ENCODE measurements at regions not wholly inside any gene's neighbourhood (a gene's known extent, or its start where the extent isn't known, plus 50 kb on each side); places are given as distances from the start of the nearest gene placed in this dataset.
"Not testable (repeated sequence)": the region's sequence is repeated elsewhere in the genome, so short reads cannot be mapped to it uniquely, and the experiment has no call there.

GRCh38 chrX:121389976-121390714 lies 342.7 kb downstream of the GLUD2 start:
- Histone ChIP-seq H3K27ac (no peak overlapping the region), H3K9me3 (no peaks in the 10 kb centered on the region), H3K36me3 (no peaks in the 10 kb centered on the region), H3K4me3 (no peak overlapping the region), H3K27me3 (replicated peaks; ENCODE audit: insufficient read depth) (no peaks in the 10 kb centered on the region), H3K4me1 (replicated peaks) (no peaks in the 10 kb centered on the region)
- whole genome bisulfite sequencing = 32% methylated on average over 4 of the region's 4 CpGs
- intact Hi-C loops (cut with DNase I) = no loop called here
- no peak for DNase-seq (ENCODE audit: low spot score)
- TF ChIP-seq, protein P1, sequence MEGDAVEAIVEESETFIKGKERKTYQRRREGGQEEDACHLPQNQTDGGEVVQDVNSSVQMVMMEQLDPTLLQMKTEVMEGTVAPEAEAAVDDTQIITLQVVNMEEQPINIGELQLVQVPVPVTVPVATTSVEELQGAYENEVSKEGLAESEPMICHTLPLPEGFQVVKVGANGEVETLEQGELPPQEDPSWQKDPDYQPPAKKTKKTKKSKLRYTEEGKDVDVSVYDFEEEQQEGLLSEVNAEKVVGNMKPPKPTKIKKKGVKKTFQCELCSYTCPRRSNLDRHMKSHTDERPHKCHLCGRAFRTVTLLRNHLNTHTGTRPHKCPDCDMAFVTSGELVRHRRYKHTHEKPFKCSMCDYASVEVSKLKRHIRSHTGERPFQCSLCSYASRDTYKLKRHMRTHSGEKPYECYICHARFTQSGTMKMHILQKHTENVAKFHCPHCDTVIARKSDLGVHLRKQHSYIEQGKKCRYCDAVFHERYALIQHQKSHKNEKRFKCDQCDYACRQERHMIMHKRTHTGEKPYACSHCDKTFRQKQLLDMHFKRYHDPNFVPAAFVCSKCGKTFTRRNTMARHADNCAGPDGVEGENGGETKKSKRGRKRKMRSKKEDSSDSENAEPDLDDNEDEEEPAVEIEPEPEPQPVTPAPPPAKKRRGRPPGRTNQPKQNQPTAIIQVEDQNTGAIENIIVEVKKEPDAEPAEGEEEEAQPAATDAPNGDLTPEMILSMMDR (IDR thresholded peaks at IDR 0.05) = no peak
- TF ChIP-seq POLR2AphosphoS5 (IDR thresholded peaks at IDR 0.05) (no peak), POLR2A (IDR thresholded peaks at IDR 0.05) (no peak)

DNA sequence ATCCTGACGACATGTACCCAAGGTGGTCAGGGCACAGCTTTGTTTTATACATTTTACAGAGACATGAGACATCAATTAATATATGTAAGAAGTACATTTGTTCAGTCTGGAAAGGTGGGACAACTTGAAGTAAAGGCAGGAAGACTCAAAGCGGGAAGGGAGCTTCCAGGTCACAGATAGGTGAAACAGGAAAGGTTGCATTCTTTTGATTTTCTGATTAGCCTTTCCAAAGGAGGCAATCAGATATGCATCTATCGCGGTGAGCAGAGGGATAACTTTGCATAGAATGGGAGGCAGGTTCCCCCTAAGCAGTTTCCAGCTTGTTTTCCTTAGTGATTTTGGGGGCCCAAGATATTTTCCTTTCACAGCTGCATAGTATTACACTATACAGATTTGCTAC lies 358.4 kb downstream of the GLUD2 start:
- TF ChIP-seq, protein P1 (IDR thresholded peaks at IDR 0.05) = no peak
- no peak for TF ChIP-seq POLR2AphosphoS5 (IDR thresholded peaks at IDR 0.05)
- TF ChIP-seq POLR2A (IDR thresholded peaks at IDR 0.05) = no peak
- Histone ChIP-seq H3K4me3 (no peak overlapping the region), H3K27me3 (replicated peaks; ENCODE audit: insufficient read depth) (no peaks in the 10 kb centered on the region), H3K36me3 (no peaks in the 10 kb centered on the region), H3K4me1 (replicated peaks) (no peaks in the 10 kb centered on the region), H3K27ac (no peak overlapping the region), H3K9me3 (no peaks in the 10 kb centered on the region)
- DNase-seq (ENCODE audit: low spot score) = no peak
- 5% methylated on average over 4 of the region's 4 CpGs for WGBS
- intact Hi-C loops (cut with DNase I) = no loop called here

DNA sequence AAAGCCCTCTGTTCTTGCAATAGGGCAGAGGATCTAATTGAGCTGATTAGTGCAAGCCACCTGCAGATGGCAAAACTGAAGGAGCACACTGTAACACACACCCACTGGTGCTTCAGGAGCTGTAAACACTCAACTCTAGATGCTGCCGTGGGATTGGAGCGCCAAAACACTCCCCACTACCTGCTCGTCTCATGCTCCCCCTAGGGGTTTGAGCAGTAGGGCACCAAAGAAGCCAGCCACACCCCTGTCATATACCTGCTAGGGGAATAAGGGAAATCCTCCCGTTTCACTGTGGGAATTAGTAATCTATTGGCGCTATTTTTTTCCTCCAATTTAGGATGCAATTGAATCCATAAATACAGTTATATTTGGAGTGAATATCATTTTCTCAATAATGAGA lies 360.2 kb downstream of the GLUD2 start:
- Histone ChIP-seq H3K27ac (no peak overlapping the region), H3K4me1 (replicated peaks) (no peaks in the 10 kb centered on the region), H3K4me3 (no peak overlapping the region), H3K9me3 (no peaks in the 10 kb centered on the region), H3K36me3 (no peaks in the 10 kb centered on the region), H3K27me3 (replicated peaks; ENCODE audit: insufficient read depth) (no peaks in the 10 kb centered on the region)
- 86% methylated on average over 4 of the region's 5 CpGs for WGBS
- intact Hi-C loops (cut with DNase I) = no loop called here
- no peak for DNase-seq (ENCODE audit: low spot score)
- TF ChIP-seq, protein P1 (IDR thresholded peaks at IDR 0.05) = no peak
- TF ChIP-seq POLR2AphosphoS5 (IDR thresholded peaks at IDR 0.05) = no peak
- no peak for TF ChIP-seq POLR2A (IDR thresholded peaks at IDR 0.05)

DNA sequence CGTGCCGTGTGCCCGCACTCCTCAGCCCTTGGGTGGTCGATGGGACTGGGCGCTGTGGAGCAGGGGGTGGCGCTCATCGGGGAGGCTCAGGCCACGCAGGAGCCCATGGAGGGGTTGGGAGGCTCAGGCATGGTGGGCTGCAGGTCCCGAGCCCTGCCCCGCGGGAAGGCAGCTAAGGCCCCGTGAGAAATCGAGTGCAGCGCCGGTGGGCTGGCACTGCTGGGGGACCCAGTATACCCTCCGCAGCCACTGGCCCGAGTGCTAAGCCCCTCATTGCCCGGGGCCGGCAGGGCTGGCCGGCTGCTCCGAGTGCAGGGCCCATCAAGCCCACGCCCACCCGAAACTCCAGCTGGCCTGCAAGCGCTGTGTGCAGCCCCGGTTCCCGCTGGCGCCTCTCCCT lies 384.1 kb downstream of the GLUD2 start:
- H3K36me3 ChIP-seq; DNase-seq (ENCODE audit: low spot score); H3K4me1 ChIP-seq (replicated peaks); intact Hi-C loops (cut with DNase I); H3K27me3 ChIP-seq (replicated peaks; ENCODE audit: insufficient read depth); H3K4me3 ChIP-seq; H3K27ac ChIP-seq; H3K9me3 ChIP-seq: not testable (repeated sequence)
- WGBS = no CpG with 5 or more reads among the region's 27 CpGs

GRCh38 chrX:121433289-121433688 lies 385.9 kb downstream of the GLUD2 start:
- TF ChIP-seq, protein P1 (IDR thresholded peaks at IDR 0.05) = no peak
- no peak for TF ChIP-seq POLR2AphosphoS5 (IDR thresholded peaks at IDR 0.05)
- TF ChIP-seq POLR2A (IDR thresholded peaks at IDR 0.05) = no peak
- no peaks in the 10 kb centered on the region for H3K9me3 ChIP-seq
- 90% methylated on average over 1 of the region's 1 CpG for WGBS
- no peak for DNase-seq (ENCODE audit: low spot score)
- H3K27me3 ChIP-seq (replicated peaks; ENCODE audit: insufficient read depth) = no peaks in the 10 kb centered on the region
- no peak overlapping the region for H3K4me3 ChIP-seq
- no peak overlapping the region for H3K27ac ChIP-seq
- H3K36me3 ChIP-seq = no peaks in the 10 kb centered on the region
- intact Hi-C loops (cut with DNase I) = no loop called here
- no peaks in the 10 kb centered on the region for H3K4me1 ChIP-seq (replicated peaks)

DNA sequence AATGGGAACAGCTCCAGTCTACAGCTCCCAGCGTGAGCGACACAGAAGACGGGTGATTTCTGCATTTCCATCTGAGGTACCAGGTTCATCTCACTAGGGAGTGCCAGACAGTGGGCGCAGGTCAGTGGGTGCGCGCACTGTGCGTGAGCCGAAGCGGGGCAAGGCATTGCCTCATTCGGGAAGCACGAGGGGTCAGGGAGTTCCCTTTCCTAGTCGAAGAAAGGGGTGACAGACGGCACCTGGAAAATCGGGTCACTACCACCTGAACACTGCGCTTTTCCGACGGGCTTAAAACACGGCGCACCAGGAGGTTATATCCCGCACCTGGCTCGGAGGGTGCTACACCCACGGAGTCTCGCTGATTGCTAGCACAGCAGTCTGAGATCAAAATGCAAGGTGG lies 390.3 kb downstream of the GLUD2 start:
- H3K27me3 ChIP-seq (replicated peaks; ENCODE audit: insufficient read depth); intact Hi-C loops (cut with DNase I): not testable (repeated sequence)
- 96% methylated on average over 21 of the region's 23 CpGs for WGBS

More for the DNA sequence above, 390.3 kb downstream of the GLUD2 start:
- not testable (repeated sequence) for H3K27ac ChIP-seq; H3K36me3 ChIP-seq; DNase-seq (ENCODE audit: low spot score); H3K9me3 ChIP-seq; H3K4me3 ChIP-seq; H3K4me1 ChIP-seq (replicated peaks)

Data from prostate gland (tissue), 2 donors.